Stimulated activated CD4-positive, alpha-beta T cell treated with anti-CD3 and anti-CD28 coated beads, TNF-alpha, amount 100 ng/mL, for 48 hours (primary cell): ENCODE measurements at regions not wholly inside any gene's neighbourhood (a gene's known extent, or its start where the extent isn't known, plus 50 kb on each side); places are given as distances from the start of the nearest gene placed in this dataset.

ENCODE experiments used
- DNase-seq, 3 donors: peaks; one replicate each; pipeline ENCODE4 v3.0.0-alpha.2; 2020; ENCODE audit warnings: low read depth in 3 of 3

- DNase-seq = no peak
Measured at GRCh38 chr12:126084480-126084879, 1019.2 kb downstream of the AACS start.

GRCh38 chr12:126086242-126086641 lies 1021.0 kb downstream of the AACS start:
- no peak for DNase-seq

- DNase-seq = no peak
Measured at GRCh38 chr12:126087692-126088091, 1022.5 kb downstream of the AACS start.

GRCh38 chr12:126093908-126094307 lies 1028.7 kb downstream of the AACS start:
- DNase-seq = no peak

- DNase-seq = no peak
Measured at GRCh38 chr12:126095748-126096510, 1030.7 kb downstream of the AACS start.

- DNase-seq = no peak
Measured at GRCh38 chr12:126106706-126107105, 1041.5 kb downstream of the AACS start.

GRCh38 chr12:126107659-126108058 lies 1042.4 kb downstream of the AACS start:
- DNase-seq = no peak

GRCh38 chr12:126108247-126108646 lies 1043.0 kb downstream of the AACS start:
- no peak for DNase-seq

GRCh38 chr12:126112141-126112540 lies 1046.9 kb downstream of the AACS start:
- DNase-seq = no peak

GRCh38 chr12:126112849-126113248 lies 1047.6 kb downstream of the AACS start:
- no peak for DNase-seq

GRCh38 chr12:126114441-126114840 lies 1049.2 kb downstream of the AACS start:
- no peak for DNase-seq

- no peak for DNase-seq
Measured at GRCh38 chr12:126117502-126117901, 1052.3 kb downstream of the AACS start.

GRCh38 chr12:126139355-126139754 lies 1074.1 kb downstream of the AACS start:
- no peak for DNase-seq

- no peak for DNase-seq
Measured at GRCh38 chr12:126144603-126145002, 1079.4 kb downstream of the AACS start.

GRCh38 chr12:126147321-126147720 lies 1082.1 kb downstream of the AACS start:
- DNase-seq = no peak

GRCh38 chr12:126156806-126157574 lies 1091.8 kb downstream of the AACS start:
- no peak for DNase-seq

- DNase-seq = no peak
Measured at GRCh38 chr12:126157575-126157966, 1092.3 kb downstream of the AACS start.

GRCh38 chr12:126159139-126159538 lies 1093.9 kb downstream of the AACS start:
- no peak for DNase-seq

- DNase-seq = no peak
Measured at GRCh38 chr12:126160912-126161311, 1095.7 kb downstream of the AACS start.

GRCh38 chr12:126163984-126164383 lies 1098.7 kb downstream of the AACS start:
- no peak for DNase-seq

GRCh38 chr12:126171937-126172559 lies 1106.8 kb downstream of the AACS start:
- no peak for DNase-seq

- no peak for DNase-seq
Measured at GRCh38 chr12:126182619-126183236, 1117.5 kb downstream of the AACS start.
